ENCODE measurements at regions not wholly inside any gene's neighbourhood (a gene's known extent, or its start where the extent isn't known, plus 50 kb on each side); places are given as distances from the start of the nearest gene placed in this dataset.

- peak; percentile 68 to 99; a peak in 3 of 4 replicates for TF ChIP-seq EP300 (IDR thresholded peaks at IDR 0.05; ENCODE audit: low read depth in 2 of 2, low read length in 2 of 2)
- peak; percentile 85 for TF ChIP-seq EP300 (CRISPR knock-in tag; IDR thresholded peaks at IDR 0.05; ENCODE audit: borderline replicate concordance)
- TF ChIP-seq ZNF232 (CRISPR knock-in tag; IDR thresholded peaks at IDR 0.05; ENCODE audit: borderline replicate concordance), result peak; percentile 85; the same call in 1 of the 2 replicates
- TF ChIP-seq PCBP2 (optimal IDR thresholded peaks at IDR 0.05; ENCODE audit: low read depth, low read length, poor library complexity, severe bottlenecking), result no peak
- peak; percentile 91 for TF ChIP-seq TEAD3 (CRISPR knock-in tag; optimal IDR thresholded peaks at IDR 0.05; ENCODE audit: borderline replicate concordance)
- peak; percentile 69; the same call in 1 of the 2 replicates for TF ChIP-seq ZSCAN20 (CRISPR knock-in tag; IDR thresholded peaks at IDR 0.05; ENCODE audit: borderline replicate concordance)
- TF ChIP-seq SRSF9 (IDR thresholded peaks at IDR 0.05; ENCODE audit: borderline replicate concordance, insufficient read depth, low read depth, low read length, poor library complexity, severe bottlenecking), result no peak
- peak; percentile 81 for TF ChIP-seq NKX3-1 (CRISPR knock-in tag; IDR thresholded peaks at IDR 0.05)
- peak; percentile 64; the same call in 1 of the 2 replicates for TF ChIP-seq ZBTB20 (CRISPR knock-in tag; IDR thresholded peaks at IDR 0.05; ENCODE audit: borderline replicate concordance, low read depth)
- TF ChIP-seq HDAC2 (CRISPR knock-in tag; IDR thresholded peaks at IDR 0.05), result peak; percentile 93
- TF ChIP-seq FOSL2 (CRISPR knock-in tag; IDR thresholded peaks at IDR 0.05), result peak; percentile 98
- TF ChIP-seq ZNF446 (CRISPR knock-in tag; IDR thresholded peaks at IDR 0.05), result peak; percentile 76
- TF ChIP-seq ERF (CRISPR knock-in tag; IDR thresholded peaks at IDR 0.05), result peak; percentile 92
- TF ChIP-seq PTBP1 (IDR thresholded peaks at IDR 0.05; ENCODE audit: low read depth, low read length, poor library complexity, severe bottlenecking), result no peak
- no peak for TF ChIP-seq RAD51 (IDR thresholded peaks at IDR 0.05; ENCODE audit: borderline replicate concordance)
- TF ChIP-seq XRCC5 (optimal IDR thresholded peaks at IDR 0.05; ENCODE audit: low read length), result peak; percentile 92
- TF ChIP-seq, protein P1, sequence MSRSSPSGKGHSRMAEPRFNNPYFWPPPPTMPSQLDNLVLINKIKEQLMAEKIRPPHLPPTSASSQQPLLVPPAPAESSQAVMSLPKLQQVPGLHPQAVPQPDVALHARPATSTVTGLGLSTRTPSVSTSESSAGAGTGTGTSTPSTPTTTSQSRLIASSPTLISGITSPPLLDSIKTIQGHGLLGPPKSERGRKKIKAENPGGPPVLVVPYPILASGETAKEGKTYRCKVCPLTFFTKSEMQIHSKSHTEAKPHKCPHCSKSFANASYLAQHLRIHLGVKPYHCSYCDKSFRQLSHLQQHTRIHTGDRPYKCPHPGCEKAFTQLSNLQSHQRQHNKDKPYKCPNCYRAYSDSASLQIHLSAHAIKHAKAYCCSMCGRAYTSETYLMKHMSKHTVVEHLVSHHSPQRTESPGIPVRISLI (CRISPR knock-in tag; IDR thresholded peaks at IDR 0.05; ENCODE audit: borderline replicate concordance), result peak; percentile 58; the same call in 1 of the 2 replicates
- peak; percentile 47; the same call in 1 of the 2 replicates for TF ChIP-seq ZNF143 (CRISPR knock-in tag; IDR thresholded peaks at IDR 0.05)
- 0 out of 2 replicates have a peak, but pooled peaks have one; percentile 43 for TF ChIP-seq ZNF776 (CRISPR knock-in tag; IDR thresholded peaks at IDR 0.05)
- no peak for TF ChIP-seq ZNF577 (CRISPR knock-in tag; IDR thresholded peaks at IDR 0.05; ENCODE audit: borderline replicate concordance, low read depth)
- TF ChIP-seq GATAD1 (CRISPR knock-in tag; IDR thresholded peaks at IDR 0.05), result peak; percentile 22
- peak; percentile 83 for TF ChIP-seq HNF4G (IDR thresholded peaks at IDR 0.05; ENCODE audit: borderline replicate concordance, low read depth, low read length)
- TF ChIP-seq HNF4G (CRISPR knock-in tag; IDR thresholded peaks at IDR 0.05; ENCODE audit: borderline replicate concordance, low read depth), result no peak; the same call in none of the 2 replicates
- no peak for TF ChIP-seq NRL (CRISPR knock-in tag; IDR thresholded peaks at IDR 0.05; ENCODE audit: borderline replicate concordance)
- TF ChIP-seq ZNF160 (CRISPR knock-in tag; IDR thresholded peaks at IDR 0.05), result 0 out of 2 replicates have a peak, but pooled peaks have one; percentile 33
- TF ChIP-seq ZEB1 (IDR thresholded peaks at IDR 0.05; ENCODE audit: insufficient replicate concordance, low read depth), result peak; percentile 90
- TF ChIP-seq, protein P2, sequence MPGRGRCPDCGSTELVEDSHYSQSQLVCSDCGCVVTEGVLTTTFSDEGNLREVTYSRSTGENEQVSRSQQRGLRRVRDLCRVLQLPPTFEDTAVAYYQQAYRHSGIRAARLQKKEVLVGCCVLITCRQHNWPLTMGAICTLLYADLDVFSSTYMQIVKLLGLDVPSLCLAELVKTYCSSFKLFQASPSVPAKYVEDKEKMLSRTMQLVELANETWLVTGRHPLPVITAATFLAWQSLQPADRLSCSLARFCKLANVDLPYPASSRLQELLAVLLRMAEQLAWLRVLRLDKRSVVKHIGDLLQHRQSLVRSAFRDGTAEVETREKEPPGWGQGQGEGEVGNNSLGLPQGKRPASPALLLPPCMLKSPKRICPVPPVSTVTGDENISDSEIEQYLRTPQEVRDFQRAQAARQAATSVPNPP (CRISPR knock-in tag; IDR thresholded peaks at IDR 0.05), result no peak; the same call in 1 of the 2 replicates
- no peak for TF ChIP-seq ZNF562 (CRISPR knock-in tag; IDR thresholded peaks at IDR 0.05; ENCODE audit: borderline replicate concordance)
These were observed 72.1 kb downstream of the FOXA2 start (continued) for GRCh38 chr20:22511943-22512910.

All from HepG2 (cell line).